ENCODE measurements at regions not wholly inside any gene's neighbourhood (a gene's known extent, or its start where the extent isn't known, plus 50 kb on each side); places are given as distances from the start of the nearest gene placed in this dataset.

DNA sequence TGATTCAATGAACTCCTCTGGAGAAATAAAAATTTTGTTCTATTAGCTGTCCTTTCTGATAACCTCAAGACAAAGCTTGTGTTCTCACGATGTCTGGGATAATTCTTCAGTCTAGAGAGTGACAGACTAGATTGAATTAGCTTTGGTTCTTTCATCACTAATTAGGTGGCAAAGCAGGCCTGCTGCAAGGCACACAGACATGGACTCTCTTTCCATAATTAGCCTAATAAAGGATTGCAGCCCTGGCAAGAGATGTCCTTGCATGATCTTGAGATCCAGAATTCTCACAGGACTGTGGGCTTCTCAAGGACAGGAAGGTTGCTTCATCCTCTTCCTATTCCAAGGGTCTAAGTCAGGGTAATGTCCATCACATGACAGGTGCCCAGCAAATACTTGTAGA lies 245.6 kb upstream of the ZC3H12C start:
- H3F3A ChIP-seq (ENCODE audit: insufficient read depth, low read depth) = no peaks in the 10 kb centered on the region
- no peaks in the 10 kb centered on the region for H3K9me3 ChIP-seq (ENCODE audit: insufficient read depth, low read depth)
- H3K79me2 ChIP-seq (ENCODE audit: low read depth) = no peaks in the 10 kb centered on the region
- TF ChIP-seq CTCF (conservative IDR thresholded peaks at IDR 0.05) = no peak
- TF ChIP-seq EZH2 (IDR thresholded peaks at IDR 0.05; ENCODE audit: low read depth) = no peak
- no peak overlapping the region for H2AFZ ChIP-seq
- intact Hi-C loops (cut with micrococcal nuclease; ENCODE audit: unreplicated experiment) = no loop called here
- no peak for DNase-seq
- ChIA-PET POLR2A (ENCODE audit: unreplicated experiment) (no interaction called here), CTCF (no interaction called here)
- H3K27ac ChIP-seq = no peak overlapping the region
- H4K20me1 ChIP-seq (ENCODE audit: insufficient read depth) = no peaks in the 10 kb centered on the region
- H3K36me3 ChIP-seq (ENCODE audit: low read depth) = no peaks in the 10 kb centered on the region
- no peaks in the 10 kb centered on the region for H3K9me2 ChIP-seq (ENCODE audit: insufficient read depth)
- no peaks in the 10 kb centered on the region for H3K4me1 ChIP-seq (replicated peaks; ENCODE audit: insufficient read depth)
- no peak overlapping the region for H3K4me2 ChIP-seq
- H3K4me3 ChIP-seq = no peak overlapping the region
- H3K27me3 ChIP-seq (ENCODE audit: insufficient read depth, low read depth) = no peaks in the 10 kb centered on the region
- BruUV-seq (replicated peaks) = no TSS peak

DNA sequence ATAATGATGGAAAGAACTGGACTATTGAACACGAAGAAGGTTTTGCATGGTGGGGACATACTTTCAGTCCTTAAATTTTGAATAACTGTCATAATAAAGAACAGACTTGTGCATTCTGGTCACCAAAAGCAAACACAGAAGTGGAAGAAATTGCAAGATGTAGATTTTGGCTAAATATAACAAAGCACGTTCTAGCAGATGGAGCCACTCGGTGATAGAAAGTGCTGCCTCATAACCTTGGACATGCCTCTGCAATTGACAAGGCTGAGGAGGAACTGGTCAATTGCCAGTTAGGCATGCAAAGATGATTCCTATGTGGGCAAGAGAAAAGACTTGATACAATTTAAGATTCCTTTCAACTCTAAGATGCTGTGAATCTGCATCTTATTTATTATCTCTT lies 244.1 kb upstream of the ZC3H12C start:
- DNase-seq = no peak
- no peaks in the 10 kb centered on the region for H4K20me1 ChIP-seq (ENCODE audit: insufficient read depth)
- intact Hi-C loops (cut with micrococcal nuclease; ENCODE audit: unreplicated experiment) = no loop called here
- H3F3A ChIP-seq (ENCODE audit: insufficient read depth, low read depth) = no peaks in the 10 kb centered on the region
- H3K4me1 ChIP-seq (replicated peaks; ENCODE audit: insufficient read depth) = no peaks in the 10 kb centered on the region
- H3K4me2 ChIP-seq = no peak overlapping the region
- H3K27me3 ChIP-seq (ENCODE audit: insufficient read depth, low read depth) = no peaks in the 10 kb centered on the region
- no TSS peak for BruUV-seq (replicated peaks)
- H3K9me2 ChIP-seq (ENCODE audit: insufficient read depth) = no peaks in the 10 kb centered on the region
- H3K9me3 ChIP-seq (ENCODE audit: insufficient read depth, low read depth) = no peaks in the 10 kb centered on the region
- no peaks in the 10 kb centered on the region for H3K79me2 ChIP-seq (ENCODE audit: low read depth)
- no peak overlapping the region for H2AFZ ChIP-seq
- TF ChIP-seq CTCF (conservative IDR thresholded peaks at IDR 0.05) (no peak), EZH2 (IDR thresholded peaks at IDR 0.05; ENCODE audit: low read depth) (no peak)
- H3K27ac ChIP-seq = no peak overlapping the region
- H3K36me3 ChIP-seq (ENCODE audit: low read depth) = no peaks in the 10 kb centered on the region
- no peak overlapping the region for H3K4me3 ChIP-seq
- POLR2A ChIA-PET (ENCODE audit: unreplicated experiment) = no interaction called here
- CTCF ChIA-PET = no interaction called here

DNA sequence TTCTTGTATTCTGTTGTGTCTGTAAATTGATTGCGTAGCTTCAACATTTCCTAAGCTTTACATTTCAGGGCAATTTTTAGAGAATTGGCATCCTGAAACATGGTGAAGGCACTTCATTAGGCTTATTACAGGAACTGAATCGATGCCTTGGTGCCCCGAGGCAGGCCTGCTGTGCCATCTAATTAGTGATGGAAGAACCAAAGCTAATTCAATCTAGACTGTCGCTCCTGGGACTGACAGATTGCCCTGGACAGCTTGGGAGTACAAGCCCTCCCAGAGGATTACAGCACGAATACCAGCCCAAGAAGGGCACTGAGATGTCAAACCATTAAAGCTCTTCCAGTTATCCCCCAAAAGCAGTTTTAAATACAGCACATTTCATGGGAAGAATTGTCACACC lies 243.2 kb upstream of the ZC3H12C start:
- Histone ChIP-seq H3K9me2 (ENCODE audit: insufficient read depth) (no peaks in the 10 kb centered on the region), H4K20me1 (ENCODE audit: insufficient read depth) (no peaks in the 10 kb centered on the region), H3K27me3 (ENCODE audit: insufficient read depth, low read depth) (no peaks in the 10 kb centered on the region), H2AFZ (peak overlapping the region; percentile 20; the same call in 1 of the 2 replicates), H3K27ac (no peak overlapping the region), H3K79me2 (ENCODE audit: low read depth) (no peaks in the 10 kb centered on the region), H3K4me1 (replicated peaks; ENCODE audit: insufficient read depth) (no peaks in the 10 kb centered on the region), H3K9me3 (ENCODE audit: insufficient read depth, low read depth) (no peaks in the 10 kb centered on the region), H3K36me3 (ENCODE audit: low read depth) (no peaks in the 10 kb centered on the region), H3F3A (ENCODE audit: insufficient read depth, low read depth) (no peaks in the 10 kb centered on the region), H3K4me2 (no peak overlapping the region), H3K4me3 (no peak overlapping the region)
- intact Hi-C loops (cut with micrococcal nuclease; ENCODE audit: unreplicated experiment) = no loop called here
- BruUV-seq (replicated peaks) = no TSS peak
- CTCF ChIA-PET = no interaction called here
- POLR2A ChIA-PET (ENCODE audit: unreplicated experiment) = no interaction called here
- TF ChIP-seq EZH2 (IDR thresholded peaks at IDR 0.05; ENCODE audit: low read depth) (no peak), CTCF (conservative IDR thresholded peaks at IDR 0.05) (no peak)
- DNase-seq = no peak

Data from PC-9 (cell line).